Keratinocyte (primary cell): ENCODE measurements at regions not wholly inside any gene's neighbourhood (a gene's known extent, or its start where the extent isn't known, plus 50 kb on each side); places are given as distances from the start of the nearest gene placed in this dataset.

Source experiments
- DNase-seq: peaks from one replicate; pipeline ENCODE4 v3.0.0-alpha.2; 2011; ENCODE audit warnings: low read depth, missing footprints, low spot score
- FAIRE-seq: peaks from 2 replicates; lab custom pipeline; 2011; peaks lifted over from hg19 to GRCh38; lab: Jason Lieb, UNC
- H2AFZ ChIP-seq: 2 replicates; pipeline ENCODE4 v1.6.0; 2012; ENCODE audit warnings: low read length, control low read depth, inconsistent platforms; ENCODE audit not compliant: control insufficient read depth
- H3K27ac ChIP-seq: 2 replicates; pipeline ENCODE4 v1.5.1; 2011; ENCODE audit warnings: low read length; ENCODE audit not compliant: control insufficient read depth, insufficient read depth
- H3K27me3 ChIP-seq: 3 replicates; pipeline ENCODE4 v1.6.0; 2011; ENCODE audit warnings: low read length; ENCODE audit not compliant: control insufficient read depth, insufficient read depth; ENCODE audit errors: extremely low read depth
- H3K36me3 ChIP-seq, 2 experiments: 2 replicates in 1 of 2; 3 replicates in 1 of 2; pipeline ENCODE4 v1.5.1; 2011; ENCODE audit warnings: low read length in 2 of 2, mild to moderate bottlenecking in 1 of 2; ENCODE audit not compliant: control insufficient read depth in 2 of 2, insufficient read depth in 2 of 2; ENCODE audit errors: extremely low read depth in 1 of 2
- H3K4me1 ChIP-seq: 3 replicates; pipeline ENCODE4 v1.5.1; 2011; ENCODE audit warnings: low read length; ENCODE audit not compliant: control insufficient read depth, insufficient read depth; ENCODE audit errors: extremely low read depth
- H3K4me2 ChIP-seq: 3 replicates; pipeline ENCODE4 v1.6.0; 2011; ENCODE audit warnings: low read depth, low read length; ENCODE audit not compliant: control insufficient read depth, insufficient read depth; ENCODE audit errors: extremely low read depth
- H3K4me3 ChIP-seq, 3 experiments: fragments of 200-600 bp in 1 of 3; sonication (generic) in 1 of 3; 2 replicates in 2 of 3; 3 replicates in 1 of 3; pipeline ENCODE4 v1.5.1; 2011 to 2016; ENCODE audit warnings: low read length in 3 of 3, mild to moderate bottlenecking in 3 of 3, control low read depth in 2 of 3, inconsistent platforms in 1 of 3, low read depth in 1 of 3, mixed read lengths in 1 of 3, mixed run types in 1 of 3, moderate library complexity in 1 of 3; ENCODE audit not compliant: control insufficient read depth in 2 of 3, insufficient read depth in 2 of 3; ENCODE audit errors: extremely low read depth in 1 of 3
- H3K79me2 ChIP-seq: 2 replicates; pipeline ENCODE4 v1.6.0; 2012; ENCODE audit warnings: low read length; ENCODE audit not compliant: control insufficient read depth, insufficient read depth
- H3K9ac ChIP-seq: 3 replicates; pipeline ENCODE4 v1.6.0; 2011; ENCODE audit warnings: low read length; ENCODE audit not compliant: control insufficient read depth, insufficient read depth; ENCODE audit errors: extremely low read depth
- H3K9me1 ChIP-seq: 3 replicates; pipeline ENCODE4 v1.6.0; 2011; ENCODE audit warnings: low read length; ENCODE audit not compliant: control insufficient read depth, insufficient read depth; ENCODE audit errors: extremely low read depth
- H3K9me3 ChIP-seq: 2 replicates; pipeline ENCODE4 v1.5.1; 2012; ENCODE audit warnings: low read depth, low read length; ENCODE audit not compliant: control insufficient read depth
- H4K20me1 ChIP-seq: 3 replicates; pipeline ENCODE4 v1.6.0; 2011; ENCODE audit warnings: low read length; ENCODE audit not compliant: control insufficient read depth, insufficient read depth; ENCODE audit errors: extremely low read depth
- CTCF ChIP-seq, 3 experiments: IDR thresholded peaks in 1 of 3; conservative IDR thresholded peaks in 1 of 3; optimal IDR thresholded peaks in 1 of 3; 2 replicates in 2 of 3; 3 replicates in 1 of 3; pipeline versions ENCODE3 to v1.5.1; 2011; ENCODE audit warnings: low read length in 3 of 3, mild to moderate bottlenecking in 3 of 3, moderate library complexity in 2 of 3, control low read depth in 1 of 3, inconsistent platforms in 1 of 3; ENCODE audit not compliant: insufficient read depth in 2 of 3; ENCODE audit errors: extremely low read depth in 1 of 3
- EZH2 ChIP-seq: IDR thresholded peaks from one replicate; pipeline ENCODE4 v1.6.1; 2012; ENCODE audit warnings: inconsistent platforms, mild to moderate bottlenecking, low read length, moderate library complexity
- dilution Hi-C: fragments of 300-500 bp; cut with MboI; formaldehyde crosslinking; loops from one replicate; pipeline ENCODE4 v1.7.0; 2020; ENCODE audit warnings: low sequenced_read_pairs; ENCODE audit not compliant: extremely low pct_ligation_motif_present

- TF ChIP-seq EZH2: no peak
- no peak for TF ChIP-seq CTCF (optimal IDR thresholded peaks at IDR 0.05 in 1 of 3, IDR thresholded peaks at IDR 0.05 in 1 of 3, conservative IDR thresholded peaks at IDR 0.05 in 1 of 3; ENCODE audit: extremely low read depth in 1 of 3, insufficient read depth in 2 of 3, low read length in 3 of 3)
- Histone ChIP-seq H3K27ac (no peak overlapping the region), H3K27me3 (no peaks in the 10 kb centered on the region)
These were observed 393.0 kb upstream of the DCN start for GRCh38 chr12:91575630-91576029.

GRCh38 chr12:91574975-91575374 lies 392.4 kb upstream of the DCN start:
- dilution Hi-C loops: no loop called here
- DNase-seq (no peak), FAIRE-seq (no peak)
- Histone ChIP-seq H3K9me3 (no peaks in the 10 kb centered on the region), H3K9ac (no peak overlapping the region), H3K79me2 (no peaks in the 10 kb centered on the region), H3K4me1 (peaks cover 3% of the 10 kb centered on the region), H3K4me3 (no peak overlapping the region), H3K27ac (no peak overlapping the region), H2AFZ (no peak overlapping the region), H3K4me2 (no peak overlapping the region), H3K36me3 (no peaks in the 10 kb centered on the region), H4K20me1 (no peaks in the 10 kb centered on the region), H3K27me3 (no peaks in the 10 kb centered on the region), H3K9me1 (no peaks in the 10 kb centered on the region)
- TF ChIP-seq CTCF (optimal IDR thresholded peaks at IDR 0.05 in 1 of 3, IDR thresholded peaks at IDR 0.05 in 1 of 3, conservative IDR thresholded peaks at IDR 0.05 in 1 of 3; ENCODE audit: extremely low read depth in 1 of 3, insufficient read depth in 2 of 3, low read length in 3 of 3) (no peak), EZH2 (no peak)

More at GRCh38 chr12:91575630-91576029, 393.0 kb upstream of the DCN start:
- dilution Hi-C loops: no loop called here
- no peak for FAIRE-seq
- Histone ChIP-seq H3K79me2 (no peaks in the 10 kb centered on the region), H3K4me1 (peaks cover 3% of the 10 kb centered on the region), H4K20me1 (no peaks in the 10 kb centered on the region), H3K9me1 (no peaks in the 10 kb centered on the region), H3K4me2 (no peak overlapping the region), H3K9ac (no peak overlapping the region), H3K4me3 (no peak overlapping the region), H3K9me3 (no peaks in the 10 kb centered on the region), H2AFZ (no peak overlapping the region), H3K36me3 (no peaks in the 10 kb centered on the region)
- no peak for DNase-seq
